ENCODE measurements at regions not wholly inside any gene's neighbourhood (a gene's known extent, or its start where the extent isn't known, plus 50 kb on each side); places are given as distances from the start of the nearest gene placed in this dataset.

- H3K4me3 Mint-ChIP-seq (ENCODE audit: unreplicated experiment): no peak overlapping the region
- no peak for DNase-seq
- H3K4me1 Mint-ChIP-seq (ENCODE audit: low read depth, unreplicated experiment): no peaks in the 10 kb centered on the region
- H3K36me3 Mint-ChIP-seq (ENCODE audit: unreplicated experiment): no peaks in the 10 kb centered on the region
- H3K9me3 Mint-ChIP-seq (ENCODE audit: unreplicated experiment): no peaks in the 10 kb centered on the region
- TF ChIP-seq CTCF (IDR thresholded peaks at IDR 0.05; ENCODE audit: partially characterized antibody, unreplicated experiment): no peak
- no peak overlapping the region for H3K27ac Mint-ChIP-seq (ENCODE audit: unreplicated experiment)
- no peaks in the 10 kb centered on the region for H3K27me3 Mint-ChIP-seq (ENCODE audit: unreplicated experiment)
Observed at GRCh38 chr9:104260004-104260403, 165.9 kb downstream of the SMC2 start.

GRCh38 chr9:104263942-104264341, 169.8 kb downstream of the SMC2 start:
- TF ChIP-seq CTCF (IDR thresholded peaks at IDR 0.05; ENCODE audit: partially characterized antibody, unreplicated experiment): no peak
- Mint-ChIP-seq H3K9me3 (ENCODE audit: unreplicated experiment) (no peaks in the 10 kb centered on the region), H3K4me3 (ENCODE audit: unreplicated experiment) (no peak overlapping the region), H3K27ac (ENCODE audit: unreplicated experiment) (no peak overlapping the region), H3K36me3 (ENCODE audit: unreplicated experiment) (no peaks in the 10 kb centered on the region), H3K4me1 (ENCODE audit: low read depth, unreplicated experiment) (no peaks in the 10 kb centered on the region), H3K27me3 (ENCODE audit: unreplicated experiment) (no peaks in the 10 kb centered on the region)
- no peak for DNase-seq

GRCh38 chr9:104264431-104264830, 170.3 kb downstream of the SMC2 start:
- Mint-ChIP-seq H3K36me3 (ENCODE audit: unreplicated experiment) (no peaks in the 10 kb centered on the region), H3K9me3 (ENCODE audit: unreplicated experiment) (no peaks in the 10 kb centered on the region), H3K4me1 (ENCODE audit: low read depth, unreplicated experiment) (no peaks in the 10 kb centered on the region), H3K27me3 (ENCODE audit: unreplicated experiment) (no peaks in the 10 kb centered on the region), H3K27ac (ENCODE audit: unreplicated experiment) (no peak overlapping the region), H3K4me3 (ENCODE audit: unreplicated experiment) (no peak overlapping the region)
- no peak for DNase-seq
- TF ChIP-seq CTCF (IDR thresholded peaks at IDR 0.05; ENCODE audit: partially characterized antibody, unreplicated experiment): no peak

GRCh38 chr9:104269374-104269773, 175.3 kb downstream of the SMC2 start:
- H3K27me3 Mint-ChIP-seq (ENCODE audit: unreplicated experiment): no peaks in the 10 kb centered on the region
- H3K4me3 Mint-ChIP-seq (ENCODE audit: unreplicated experiment): no peak overlapping the region
- TF ChIP-seq CTCF (IDR thresholded peaks at IDR 0.05; ENCODE audit: partially characterized antibody, unreplicated experiment): no peak
- H3K9me3 Mint-ChIP-seq (ENCODE audit: unreplicated experiment): no peaks in the 10 kb centered on the region
- no peaks in the 10 kb centered on the region for H3K4me1 Mint-ChIP-seq (ENCODE audit: low read depth, unreplicated experiment)
- H3K27ac Mint-ChIP-seq (ENCODE audit: unreplicated experiment): no peak overlapping the region
- no peak for DNase-seq
- no peaks in the 10 kb centered on the region for H3K36me3 Mint-ChIP-seq (ENCODE audit: unreplicated experiment)

- no peak overlapping the region for H3K4me3 Mint-ChIP-seq (ENCODE audit: unreplicated experiment)
- DNase-seq: no peak
- no peaks in the 10 kb centered on the region for H3K4me1 Mint-ChIP-seq (ENCODE audit: low read depth, unreplicated experiment)
- H3K9me3 Mint-ChIP-seq (ENCODE audit: unreplicated experiment): no peaks in the 10 kb centered on the region
- H3K27me3 Mint-ChIP-seq (ENCODE audit: unreplicated experiment): no peaks in the 10 kb centered on the region
- no peak overlapping the region for H3K27ac Mint-ChIP-seq (ENCODE audit: unreplicated experiment)
- no peak for TF ChIP-seq CTCF (IDR thresholded peaks at IDR 0.05; ENCODE audit: partially characterized antibody, unreplicated experiment)
- no peaks in the 10 kb centered on the region for H3K36me3 Mint-ChIP-seq (ENCODE audit: unreplicated experiment)
Observed at GRCh38 chr9:104269996-104270963, 176.2 kb downstream of the SMC2 start.
